SU-DHL-6 (cell line): ENCODE measurements at regions not wholly inside any gene's neighbourhood (a gene's known extent, or its start where the extent isn't known, plus 50 kb on each side); places are given as distances from the start of the nearest gene placed in this dataset.

Source experiments
- EZH2phosphoT487 ChIP-seq: fragments of 200-600 bp; sonication (generic), shearing (Covaris generic); conservative IDR thresholded peaks from 2 replicates; pipeline ENCODE4 v1.6.1; 2018; ENCODE audit warnings: mild to moderate bottlenecking, antibody characterized with exemption, low read length, moderate library complexity, mixed read lengths
- TF ChIP-seq, protein P1 (sequence below): fragments of 200-600 bp; sonication (generic); IDR thresholded peaks from one replicate; pipeline ENCODE4 v1.5.1; 2017; ENCODE audit warnings: antibody characterized with exemption, mild to moderate bottlenecking, low read length, moderate library complexity; ENCODE audit not compliant: insufficient read depth, poor library complexity, severe bottlenecking

GRCh38 chr4:140289486-140289885, 84.0 kb upstream of the SCOC start:
- TF ChIP-seq, protein P1, sequence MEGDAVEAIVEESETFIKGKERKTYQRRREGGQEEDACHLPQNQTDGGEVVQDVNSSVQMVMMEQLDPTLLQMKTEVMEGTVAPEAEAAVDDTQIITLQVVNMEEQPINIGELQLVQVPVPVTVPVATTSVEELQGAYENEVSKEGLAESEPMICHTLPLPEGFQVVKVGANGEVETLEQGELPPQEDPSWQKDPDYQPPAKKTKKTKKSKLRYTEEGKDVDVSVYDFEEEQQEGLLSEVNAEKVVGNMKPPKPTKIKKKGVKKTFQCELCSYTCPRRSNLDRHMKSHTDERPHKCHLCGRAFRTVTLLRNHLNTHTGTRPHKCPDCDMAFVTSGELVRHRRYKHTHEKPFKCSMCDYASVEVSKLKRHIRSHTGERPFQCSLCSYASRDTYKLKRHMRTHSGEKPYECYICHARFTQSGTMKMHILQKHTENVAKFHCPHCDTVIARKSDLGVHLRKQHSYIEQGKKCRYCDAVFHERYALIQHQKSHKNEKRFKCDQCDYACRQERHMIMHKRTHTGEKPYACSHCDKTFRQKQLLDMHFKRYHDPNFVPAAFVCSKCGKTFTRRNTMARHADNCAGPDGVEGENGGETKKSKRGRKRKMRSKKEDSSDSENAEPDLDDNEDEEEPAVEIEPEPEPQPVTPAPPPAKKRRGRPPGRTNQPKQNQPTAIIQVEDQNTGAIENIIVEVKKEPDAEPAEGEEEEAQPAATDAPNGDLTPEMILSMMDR, result no peak
- TF ChIP-seq EZH2phosphoT487, result no peak
